ENCODE measurements at regions not wholly inside any gene's neighbourhood (a gene's known extent, or its start where the extent isn't known, plus 50 kb on each side); places are given as distances from the start of the nearest gene placed in this dataset.
A peak's percentile ranks its signal among the peaks of the same experiment; 100 is the strongest.

GRCh38 chrX:10101269-10101668, 55.5 kb upstream of the CLCN4 start:
- CTCF ChIA-PET, result interaction anchor here (0.7 to 2.1 kb wide), 2 partner anchors 9 to 20 kb away, joined by 3 to 10 read pairs; no protein-coding TSS in a partner anchor
- Mint-ChIP-seq H3K36me3 (peaks cover 25% of the 10 kb centered on the region), H3K27ac (no peak overlapping the region), H3K4me1 (peaks cover 34% of the 10 kb centered on the region), H3K4me3 (no peak overlapping the region), H3K9me3 (ENCODE audit: low read depth) (no peaks in the 10 kb centered on the region), H3K27me3 (no peaks in the 10 kb centered on the region)
- no peak for ATAC-seq
- no peak for DNase-seq

- Mint-ChIP-seq H3K9me3 (ENCODE audit: low read depth) (no peaks in the 10 kb centered on the region), H3K36me3 (peaks cover 20% of the 10 kb centered on the region), H3K27ac (no peak overlapping the region), H3K4me3 (no peak overlapping the region), H3K27me3 (no peaks in the 10 kb centered on the region), H3K4me1 (peaks cover 38% of the 10 kb centered on the region)
- no peak for DNase-seq
- CTCF ChIA-PET, result interaction anchor here (2.1 kb wide), 1 partner anchor 8 kb away, joined by 10 read pairs; no protein-coding TSS in a partner anchor
- ATAC-seq, result no peak
Measured at GRCh38 chrX:10102046-10102704, 54.6 kb upstream of the CLCN4 start.

- Mint-ChIP-seq H3K27ac (no peak overlapping the region), H3K9me3 (ENCODE audit: low read depth) (no peaks in the 10 kb centered on the region), H3K4me3 (no peak overlapping the region), H3K27me3 (no peaks in the 10 kb centered on the region), H3K4me1 (peaks cover 41% of the 10 kb centered on the region), H3K36me3 (peaks cover 19% of the 10 kb centered on the region)
- ATAC-seq (no peak), DNase-seq (no peak)
- CTCF ChIA-PET, result no interaction called here
Measured at GRCh38 chrX:10103023-10103422, 53.8 kb upstream of the CLCN4 start.

GRCh38 chrX:10104958-10105658, 51.7 kb upstream of the CLCN4 start:
- peak overlapping the region; percentile 44 for H3K27ac Mint-ChIP-seq

GRCh38 chrX:10106806-10107205, 50.0 kb upstream of the CLCN4 start:
- peak overlapping the region; percentile 84 for H3K27ac Mint-ChIP-seq
- peaks cover 60% of the 10 kb centered on the region for H3K4me1 Mint-ChIP-seq
- CTCF ChIA-PET, result interaction anchor here (1.6 to 2.4 kb wide), 3 partner anchors 10 to 103 kb away, joined by 3 to 10 read pairs (median 4); no protein-coding TSS in a partner anchor
- DNase-seq (peak; percentile 76), ATAC-seq (peak; percentile 48)
- H3K36me3 Mint-ChIP-seq, result peaks cover 16% of the 10 kb centered on the region
- no peaks in the 10 kb centered on the region for H3K27me3 Mint-ChIP-seq
- no peaks in the 10 kb centered on the region for H3K9me3 Mint-ChIP-seq (ENCODE audit: low read depth)
- H3K4me3 Mint-ChIP-seq, result peak overlapping the region; percentile 26

More at GRCh38 chrX:10104958-10105658, 51.7 kb upstream of the CLCN4 start:
- Mint-ChIP-seq H3K4me1 (peaks cover 48% of the 10 kb centered on the region), H3K9me3 (ENCODE audit: low read depth) (no peaks in the 10 kb centered on the region), H3K36me3 (peaks cover 14% of the 10 kb centered on the region), H3K27me3 (no peaks in the 10 kb centered on the region), H3K4me3 (no peak overlapping the region)
- CTCF ChIA-PET, result no interaction called here
- ATAC-seq (no peak), DNase-seq (no peak)
